G401.6 (cell line): ENCODE measurements at regions not wholly inside any gene's neighbourhood (a gene's known extent, or its start where the extent isn't known, plus 50 kb on each side); places are given as distances from the start of the nearest gene placed in this dataset.
"Not testable (repeated sequence)": the region's sequence is repeated elsewhere in the genome, so short reads cannot be mapped to it uniquely, and the experiment has no call there.

ENCODE experiments used
- FAIRE-seq: peaks from 2 replicates; lab custom pipeline; 2012; peaks lifted over from hg19 to GRCh38; lab: Jason Lieb, UNC

- FAIRE-seq: no peak
Measured at GRCh38 chr7:101712652-101713051, 83.6 kb upstream of the MYL10 start.

- FAIRE-seq: no peak
Measured at GRCh38 chr7:101714097-101714496, 85.0 kb upstream of the MYL10 start.

- FAIRE-seq: no peak
Measured at GRCh38 chr7:101717628-101718357, 88.7 kb upstream of the MYL10 start.

- no peak for FAIRE-seq
Measured at GRCh38 chr7:101718363-101719122, 89.4 kb upstream of the MYL10 start.

GRCh38 chr7:101719123-101719470 lies 90.0 kb upstream of the MYL10 start:
- FAIRE-seq: no peak

- no peak for FAIRE-seq
Measured at GRCh38 chr7:101720324-101720723, 91.2 kb upstream of the MYL10 start.

- no peak for FAIRE-seq
Measured at GRCh38 chr7:101722247-101722646, 93.2 kb upstream of the MYL10 start.

GRCh38 chr7:101723835-101724234 lies 93.6 kb upstream of the CUX1 start:
- no peak for FAIRE-seq

GRCh38 chr7:101724957-101725356 lies 92.5 kb upstream of the CUX1 start:
- no peak for FAIRE-seq

- FAIRE-seq: no peak
Measured at GRCh38 chr7:101725921-101726320, 91.5 kb upstream of the CUX1 start.

GRCh38 chr7:101727184-101727583 lies 90.2 kb upstream of the CUX1 start:
- FAIRE-seq: no peak

GRCh38 chr7:101728128-101728527 lies 89.3 kb upstream of the CUX1 start:
- FAIRE-seq: no peak

GRCh38 chr7:101728873-101729240 lies 88.6 kb upstream of the CUX1 start:
- FAIRE-seq: not testable (repeated sequence)

- FAIRE-seq: no peak
Measured at GRCh38 chr7:101729241-101729883, 88.1 kb upstream of the CUX1 start.

GRCh38 chr7:101731502-101732084 lies 85.8 kb upstream of the CUX1 start:
- FAIRE-seq: no peak

GRCh38 chr7:101733713-101734475 lies 83.5 kb upstream of the CUX1 start:
- FAIRE-seq: no peak

GRCh38 chr7:101736084-101736483 lies 81.3 kb upstream of the CUX1 start:
- no peak for FAIRE-seq

GRCh38 chr7:101739775-101740398 lies 77.5 kb upstream of the CUX1 start:
- FAIRE-seq: no peak

- no peak for FAIRE-seq
Measured at GRCh38 chr7:101740981-101741725, 76.3 kb upstream of the CUX1 start.

- FAIRE-seq: no peak
Measured at GRCh38 chr7:101743241-101743994, 74.0 kb upstream of the CUX1 start.
